HL-60 (cell line): ENCODE measurements at regions not wholly inside any gene's neighbourhood (a gene's known extent, or its start where the extent isn't known, plus 50 kb on each side); places are given as distances from the start of the nearest gene placed in this dataset.

Source experiments
- GABPA ChIP-seq: IDR thresholded peaks from 2 replicates; pipeline ENCODE4 v1.6.1; 2012; ENCODE audit warnings: low read depth
- POLR2AphosphoS5 ChIP-seq: IDR thresholded peaks from 2 replicates; pipeline ENCODE4 v1.6.1; 2012; ENCODE audit warnings: low read depth
- SPI1 ChIP-seq: IDR thresholded peaks from 2 replicates; pipeline ENCODE4 v1.6.1; 2012; ENCODE audit warnings: low read depth, mild to moderate bottlenecking, borderline replicate concordance
- TF ChIP-seq, protein P1 (sequence below): IDR thresholded peaks from one replicate; pipeline ENCODE4 v1.5.1; 2011; ENCODE audit warnings: low read length, control low read depth, inconsistent platforms; ENCODE audit not compliant: insufficient read depth
- TF ChIP-seq, protein P2 (sequence below): IDR thresholded peaks from 2 replicates; pipeline ENCODE4 v1.6.1; 2012; ENCODE audit warnings: low read depth; ENCODE audit not compliant: insufficient replicate concordance

DNA sequence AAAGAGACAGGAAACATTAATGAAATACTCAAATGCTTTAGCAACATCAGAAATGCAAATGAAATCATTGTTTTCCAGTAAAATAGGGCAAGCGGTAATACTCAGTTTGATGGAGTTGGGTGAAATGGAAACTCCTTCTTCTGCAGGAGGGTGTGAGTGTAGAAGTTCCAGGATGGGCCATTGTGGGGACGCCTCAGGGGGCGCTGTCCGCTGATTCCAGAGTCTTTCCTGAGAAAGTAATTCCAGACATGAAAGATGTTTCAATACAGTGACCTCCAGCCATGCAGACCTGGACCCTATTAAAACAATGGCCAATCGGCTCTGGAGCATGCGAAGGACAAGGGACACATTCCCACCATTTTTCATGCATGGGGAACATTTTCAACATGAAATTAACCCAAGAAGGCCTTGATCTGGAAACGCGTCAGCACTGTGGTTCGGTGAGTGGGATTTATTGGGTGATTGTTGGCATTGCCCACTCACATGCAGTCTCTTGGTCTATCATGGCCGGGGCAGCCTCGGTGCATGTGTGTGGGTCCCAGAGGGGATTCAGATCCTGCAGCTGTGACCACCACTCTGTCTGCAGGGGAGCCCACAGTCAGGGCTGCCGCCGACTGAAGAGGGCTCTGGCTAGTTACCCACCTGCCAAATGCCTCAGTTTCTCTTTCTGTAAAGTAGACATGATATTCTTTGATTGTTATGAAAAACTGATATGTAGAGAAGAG is 132.6 kb upstream of the IRX4 start:
- TF ChIP-seq, protein P1, sequence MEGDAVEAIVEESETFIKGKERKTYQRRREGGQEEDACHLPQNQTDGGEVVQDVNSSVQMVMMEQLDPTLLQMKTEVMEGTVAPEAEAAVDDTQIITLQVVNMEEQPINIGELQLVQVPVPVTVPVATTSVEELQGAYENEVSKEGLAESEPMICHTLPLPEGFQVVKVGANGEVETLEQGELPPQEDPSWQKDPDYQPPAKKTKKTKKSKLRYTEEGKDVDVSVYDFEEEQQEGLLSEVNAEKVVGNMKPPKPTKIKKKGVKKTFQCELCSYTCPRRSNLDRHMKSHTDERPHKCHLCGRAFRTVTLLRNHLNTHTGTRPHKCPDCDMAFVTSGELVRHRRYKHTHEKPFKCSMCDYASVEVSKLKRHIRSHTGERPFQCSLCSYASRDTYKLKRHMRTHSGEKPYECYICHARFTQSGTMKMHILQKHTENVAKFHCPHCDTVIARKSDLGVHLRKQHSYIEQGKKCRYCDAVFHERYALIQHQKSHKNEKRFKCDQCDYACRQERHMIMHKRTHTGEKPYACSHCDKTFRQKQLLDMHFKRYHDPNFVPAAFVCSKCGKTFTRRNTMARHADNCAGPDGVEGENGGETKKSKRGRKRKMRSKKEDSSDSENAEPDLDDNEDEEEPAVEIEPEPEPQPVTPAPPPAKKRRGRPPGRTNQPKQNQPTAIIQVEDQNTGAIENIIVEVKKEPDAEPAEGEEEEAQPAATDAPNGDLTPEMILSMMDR, result no peak
- TF ChIP-seq POLR2AphosphoS5 (no peak), GABPA (no peak), SPI1 (no peak)
- TF ChIP-seq, protein P2, sequence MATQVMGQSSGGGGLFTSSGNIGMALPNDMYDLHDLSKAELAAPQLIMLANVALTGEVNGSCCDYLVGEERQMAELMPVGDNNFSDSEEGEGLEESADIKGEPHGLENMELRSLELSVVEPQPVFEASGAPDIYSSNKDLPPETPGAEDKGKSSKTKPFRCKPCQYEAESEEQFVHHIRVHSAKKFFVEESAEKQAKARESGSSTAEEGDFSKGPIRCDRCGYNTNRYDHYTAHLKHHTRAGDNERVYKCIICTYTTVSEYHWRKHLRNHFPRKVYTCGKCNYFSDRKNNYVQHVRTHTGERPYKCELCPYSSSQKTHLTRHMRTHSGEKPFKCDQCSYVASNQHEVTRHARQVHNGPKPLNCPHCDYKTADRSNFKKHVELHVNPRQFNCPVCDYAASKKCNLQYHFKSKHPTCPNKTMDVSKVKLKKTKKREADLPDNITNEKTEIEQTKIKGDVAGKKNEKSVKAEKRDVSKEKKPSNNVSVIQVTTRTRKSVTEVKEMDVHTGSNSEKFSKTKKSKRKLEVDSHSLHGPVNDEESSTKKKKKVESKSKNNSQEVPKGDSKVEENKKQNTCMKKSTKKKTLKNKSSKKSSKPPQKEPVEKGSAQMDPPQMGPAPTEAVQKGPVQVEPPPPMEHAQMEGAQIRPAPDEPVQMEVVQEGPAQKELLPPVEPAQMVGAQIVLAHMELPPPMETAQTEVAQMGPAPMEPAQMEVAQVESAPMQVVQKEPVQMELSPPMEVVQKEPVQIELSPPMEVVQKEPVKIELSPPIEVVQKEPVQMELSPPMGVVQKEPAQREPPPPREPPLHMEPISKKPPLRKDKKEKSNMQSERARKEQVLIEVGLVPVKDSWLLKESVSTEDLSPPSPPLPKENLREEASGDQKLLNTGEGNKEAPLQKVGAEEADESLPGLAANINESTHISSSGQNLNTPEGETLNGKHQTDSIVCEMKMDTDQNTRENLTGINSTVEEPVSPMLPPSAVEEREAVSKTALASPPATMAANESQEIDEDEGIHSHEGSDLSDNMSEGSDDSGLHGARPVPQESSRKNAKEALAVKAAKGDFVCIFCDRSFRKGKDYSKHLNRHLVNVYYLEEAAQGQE, result no peak
